ENCODE measurements at regions not wholly inside any gene's neighbourhood (a gene's known extent, or its start where the extent isn't known, plus 50 kb on each side); places are given as distances from the start of the nearest gene placed in this dataset.

GRCh38 chr2:10236571-10237391 lies 65.9 kb upstream of the HPCAL1 start:
- Histone ChIP-seq H3K9ac (ENCODE audit: insufficient read depth, low read length) (no peak overlapping the region), H3K4me1 (ENCODE audit: control insufficient read depth, extremely low read depth, insufficient read depth, low read length) (no peaks in the 10 kb centered on the region), H4K20me1 (ENCODE audit: control insufficient read depth, extremely low read depth, insufficient read depth, low read length) (no peaks in the 10 kb centered on the region), H3K27me3 (ENCODE audit: control insufficient read depth, insufficient read depth, low read length) (no peaks in the 10 kb centered on the region), H2AFZ (ENCODE audit: low read length) (no peak overlapping the region), H3K79me2 (ENCODE audit: control insufficient read depth, insufficient read depth, low read length) (no peaks in the 10 kb centered on the region), H3K9me3 (ENCODE audit: control insufficient read depth, insufficient read depth, low read depth, low read length) (no peaks in the 10 kb centered on the region), H3K4me2 (ENCODE audit: extremely low read depth, insufficient read depth, low read length) (no peak overlapping the region), H3K27ac (ENCODE audit: insufficient read depth, low read length) (no peak overlapping the region), H3K36me3 (ENCODE audit: control insufficient read depth, insufficient read depth, low read length) (no peaks in the 10 kb centered on the region), H3K4me3 (replicated peaks in 1 of 4; ENCODE audit: control extremely low read depth in 1 of 4, insufficient read depth in 1 of 4, low read depth in 3 of 4, low read length in 4 of 4) (no peak overlapping the region)
- DNase-seq (ENCODE audit: low read depth in 2 of 2): no peak
- TF ChIP-seq, protein P1, sequence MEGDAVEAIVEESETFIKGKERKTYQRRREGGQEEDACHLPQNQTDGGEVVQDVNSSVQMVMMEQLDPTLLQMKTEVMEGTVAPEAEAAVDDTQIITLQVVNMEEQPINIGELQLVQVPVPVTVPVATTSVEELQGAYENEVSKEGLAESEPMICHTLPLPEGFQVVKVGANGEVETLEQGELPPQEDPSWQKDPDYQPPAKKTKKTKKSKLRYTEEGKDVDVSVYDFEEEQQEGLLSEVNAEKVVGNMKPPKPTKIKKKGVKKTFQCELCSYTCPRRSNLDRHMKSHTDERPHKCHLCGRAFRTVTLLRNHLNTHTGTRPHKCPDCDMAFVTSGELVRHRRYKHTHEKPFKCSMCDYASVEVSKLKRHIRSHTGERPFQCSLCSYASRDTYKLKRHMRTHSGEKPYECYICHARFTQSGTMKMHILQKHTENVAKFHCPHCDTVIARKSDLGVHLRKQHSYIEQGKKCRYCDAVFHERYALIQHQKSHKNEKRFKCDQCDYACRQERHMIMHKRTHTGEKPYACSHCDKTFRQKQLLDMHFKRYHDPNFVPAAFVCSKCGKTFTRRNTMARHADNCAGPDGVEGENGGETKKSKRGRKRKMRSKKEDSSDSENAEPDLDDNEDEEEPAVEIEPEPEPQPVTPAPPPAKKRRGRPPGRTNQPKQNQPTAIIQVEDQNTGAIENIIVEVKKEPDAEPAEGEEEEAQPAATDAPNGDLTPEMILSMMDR (conservative IDR thresholded peaks at IDR 0.05 in 1 of 2, IDR thresholded peaks at IDR 0.05 in 1 of 2; ENCODE audit: low read depth in 1 of 2, low read length in 2 of 2): no peak
- TF ChIP-seq EZH2 (IDR thresholded peaks at IDR 0.05; ENCODE audit: low read length, missing control alignments): no peak

GRCh38 chr2:10237392-10238321 lies 65.0 kb upstream of the HPCAL1 start:
- Histone ChIP-seq H3K79me2 (ENCODE audit: control insufficient read depth, insufficient read depth, low read length) (no peaks in the 10 kb centered on the region), H3K9me3 (ENCODE audit: control insufficient read depth, insufficient read depth, low read depth, low read length) (no peaks in the 10 kb centered on the region), H3K36me3 (ENCODE audit: control insufficient read depth, insufficient read depth, low read length) (no peaks in the 10 kb centered on the region), H4K20me1 (ENCODE audit: control insufficient read depth, extremely low read depth, insufficient read depth, low read length) (no peaks in the 10 kb centered on the region), H3K4me1 (ENCODE audit: control insufficient read depth, extremely low read depth, insufficient read depth, low read length) (no peaks in the 10 kb centered on the region), H3K9ac (ENCODE audit: insufficient read depth, low read length) (no peak overlapping the region), H3K4me3 (replicated peaks in 1 of 4; ENCODE audit: control extremely low read depth in 1 of 4, insufficient read depth in 1 of 4, low read depth in 3 of 4, low read length in 4 of 4) (no peak overlapping the region), H3K27me3 (ENCODE audit: control insufficient read depth, insufficient read depth, low read length) (no peaks in the 10 kb centered on the region), H3K27ac (ENCODE audit: insufficient read depth, low read length) (no peak overlapping the region), H2AFZ (ENCODE audit: low read length) (no peak overlapping the region), H3K4me2 (ENCODE audit: extremely low read depth, insufficient read depth, low read length) (no peak overlapping the region)
- no peak for DNase-seq (ENCODE audit: low read depth in 2 of 2)
- TF ChIP-seq, protein P1 (conservative IDR thresholded peaks at IDR 0.05 in 1 of 2, IDR thresholded peaks at IDR 0.05 in 1 of 2; ENCODE audit: low read depth in 1 of 2, low read length in 2 of 2): no peak
- TF ChIP-seq EZH2 (IDR thresholded peaks at IDR 0.05; ENCODE audit: low read length, missing control alignments): no peak

DNA sequence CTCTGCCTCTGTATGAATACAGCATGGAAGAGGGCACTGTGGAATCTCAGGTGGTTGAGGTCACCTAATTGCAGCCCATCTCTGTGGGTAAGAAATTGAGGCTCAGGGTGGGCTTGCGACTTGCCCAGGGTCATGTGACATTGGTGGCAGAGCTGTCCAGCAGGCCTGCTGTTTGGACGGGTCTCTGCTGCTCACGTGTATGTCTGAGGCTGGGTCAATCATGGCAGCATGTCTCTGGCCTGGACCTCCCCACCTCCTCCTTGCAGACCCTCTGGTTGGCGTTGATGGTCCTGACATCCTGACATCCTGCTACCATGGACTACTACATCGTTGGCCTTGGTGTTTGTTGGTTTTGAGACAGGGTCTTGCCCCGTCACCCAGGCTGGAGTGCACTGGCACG lies 64.3 kb upstream of the HPCAL1 start:
- no peak overlapping the region for H2AFZ ChIP-seq (ENCODE audit: low read length)
- no peak overlapping the region for H3K4me3 ChIP-seq (replicated peaks in 1 of 4; ENCODE audit: control extremely low read depth in 1 of 4, insufficient read depth in 1 of 4, low read depth in 3 of 4, low read length in 4 of 4)
- no peaks in the 10 kb centered on the region for H3K27me3 ChIP-seq (ENCODE audit: control insufficient read depth, insufficient read depth, low read length)
- no peaks in the 10 kb centered on the region for H4K20me1 ChIP-seq (ENCODE audit: control insufficient read depth, extremely low read depth, insufficient read depth, low read length)
- no peaks in the 10 kb centered on the region for H3K79me2 ChIP-seq (ENCODE audit: control insufficient read depth, insufficient read depth, low read length)
- no peaks in the 10 kb centered on the region for H3K36me3 ChIP-seq (ENCODE audit: control insufficient read depth, insufficient read depth, low read length)
- TF ChIP-seq EZH2 (IDR thresholded peaks at IDR 0.05; ENCODE audit: low read length, missing control alignments): no peak
- no peak overlapping the region for H3K4me2 ChIP-seq (ENCODE audit: extremely low read depth, insufficient read depth, low read length)
- H3K9me3 ChIP-seq (ENCODE audit: control insufficient read depth, insufficient read depth, low read depth, low read length): no peaks in the 10 kb centered on the region
- no peaks in the 10 kb centered on the region for H3K4me1 ChIP-seq (ENCODE audit: control insufficient read depth, extremely low read depth, insufficient read depth, low read length)
- H3K9ac ChIP-seq (ENCODE audit: insufficient read depth, low read length): no peak overlapping the region
- no peak for DNase-seq (ENCODE audit: low read depth in 2 of 2)
- H3K27ac ChIP-seq (ENCODE audit: insufficient read depth, low read length): no peak overlapping the region
